ENCODE measurements at regions not wholly inside any gene's neighbourhood (a gene's known extent, or its start where the extent isn't known, plus 50 kb on each side); places are given as distances from the start of the nearest gene placed in this dataset.

DNA sequence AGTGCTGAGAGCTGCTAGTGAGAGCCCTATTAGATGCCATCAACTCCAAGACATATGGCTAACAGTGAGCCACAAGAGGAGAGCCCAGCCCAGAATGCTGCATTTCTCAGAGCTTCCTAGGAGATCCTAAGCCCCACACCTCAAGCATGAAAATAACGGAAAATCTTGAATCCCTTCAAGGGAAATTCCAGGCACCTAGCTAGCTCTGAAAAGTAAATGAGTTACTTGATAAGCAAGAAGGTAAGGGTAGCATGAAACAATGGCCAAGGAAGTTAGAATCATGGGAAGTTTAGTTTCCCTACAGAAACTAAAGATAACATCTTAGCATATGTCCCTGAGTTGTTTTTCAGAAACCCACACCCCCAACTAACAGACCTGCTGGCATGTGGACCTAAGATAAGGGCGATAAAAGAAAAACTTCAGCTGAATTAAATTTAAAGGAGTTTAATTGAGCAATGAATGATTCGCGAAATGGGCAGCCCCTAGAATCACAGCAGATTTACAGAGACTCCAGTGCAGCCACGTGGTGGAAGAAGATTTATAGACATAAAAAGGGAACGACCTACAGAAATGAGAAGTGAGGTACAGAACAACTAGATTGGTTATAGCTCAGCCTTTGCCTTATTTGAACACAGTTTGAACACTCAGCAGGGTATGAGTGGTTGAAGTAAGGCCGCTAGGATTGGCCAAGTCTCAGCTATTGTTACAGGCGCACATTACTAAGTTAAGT, 301.3 kb upstream of the DACH1 start:
- H3K9me3 ChIP-seq (ENCODE audit: low read length) = no peaks in the 10 kb centered on the region
- H3K4me2 ChIP-seq (ENCODE audit: low read length) = no peak overlapping the region
- no peaks in the 10 kb centered on the region for H3K27me3 ChIP-seq (ENCODE audit: insufficient read depth, low read depth, low read length)
- no peaks in the 10 kb centered on the region for H4K20me1 ChIP-seq (ENCODE audit: insufficient read depth)
- H2AFZ ChIP-seq (ENCODE audit: low read depth, low read length) = no peak overlapping the region
- H3K4me3 ChIP-seq (ENCODE audit: low read length) = no peak overlapping the region
- H3F3A ChIP-seq (ENCODE audit: insufficient read depth, low read length, poor library complexity, severe bottlenecking) = no peaks in the 10 kb centered on the region
- H3K27ac ChIP-seq (ENCODE audit: low read length) = no peak overlapping the region
- H3K36me3 ChIP-seq (ENCODE audit: insufficient read depth, low read length) = no peaks in the 10 kb centered on the region
- no peaks in the 10 kb centered on the region for H3K79me2 ChIP-seq (replicated peaks; ENCODE audit: insufficient read depth, low read length)
- TF ChIP-seq TAF1 (IDR thresholded peaks at IDR 0.05; ENCODE audit: low read depth) (no peak), RAD21 (conservative IDR thresholded peaks at IDR 0.05) (no peak), EP300 (conservative IDR thresholded peaks at IDR 0.05; ENCODE audit: poor library complexity, severe bottlenecking) (no peak), SMC3 (conservative IDR thresholded peaks at IDR 0.05; ENCODE audit: poor library complexity) (no peak), POLR2AphosphoS5 (IDR thresholded peaks at IDR 0.05) (no peak), MXI1 (conservative IDR thresholded peaks at IDR 0.05; ENCODE audit: poor library complexity, severe bottlenecking) (no peak), EZH2 (IDR thresholded peaks at IDR 0.05; ENCODE audit: borderline replicate concordance, insufficient read depth, low read length, poor library complexity, severe bottlenecking) (no peak)
- TF ChIP-seq, protein P1, sequence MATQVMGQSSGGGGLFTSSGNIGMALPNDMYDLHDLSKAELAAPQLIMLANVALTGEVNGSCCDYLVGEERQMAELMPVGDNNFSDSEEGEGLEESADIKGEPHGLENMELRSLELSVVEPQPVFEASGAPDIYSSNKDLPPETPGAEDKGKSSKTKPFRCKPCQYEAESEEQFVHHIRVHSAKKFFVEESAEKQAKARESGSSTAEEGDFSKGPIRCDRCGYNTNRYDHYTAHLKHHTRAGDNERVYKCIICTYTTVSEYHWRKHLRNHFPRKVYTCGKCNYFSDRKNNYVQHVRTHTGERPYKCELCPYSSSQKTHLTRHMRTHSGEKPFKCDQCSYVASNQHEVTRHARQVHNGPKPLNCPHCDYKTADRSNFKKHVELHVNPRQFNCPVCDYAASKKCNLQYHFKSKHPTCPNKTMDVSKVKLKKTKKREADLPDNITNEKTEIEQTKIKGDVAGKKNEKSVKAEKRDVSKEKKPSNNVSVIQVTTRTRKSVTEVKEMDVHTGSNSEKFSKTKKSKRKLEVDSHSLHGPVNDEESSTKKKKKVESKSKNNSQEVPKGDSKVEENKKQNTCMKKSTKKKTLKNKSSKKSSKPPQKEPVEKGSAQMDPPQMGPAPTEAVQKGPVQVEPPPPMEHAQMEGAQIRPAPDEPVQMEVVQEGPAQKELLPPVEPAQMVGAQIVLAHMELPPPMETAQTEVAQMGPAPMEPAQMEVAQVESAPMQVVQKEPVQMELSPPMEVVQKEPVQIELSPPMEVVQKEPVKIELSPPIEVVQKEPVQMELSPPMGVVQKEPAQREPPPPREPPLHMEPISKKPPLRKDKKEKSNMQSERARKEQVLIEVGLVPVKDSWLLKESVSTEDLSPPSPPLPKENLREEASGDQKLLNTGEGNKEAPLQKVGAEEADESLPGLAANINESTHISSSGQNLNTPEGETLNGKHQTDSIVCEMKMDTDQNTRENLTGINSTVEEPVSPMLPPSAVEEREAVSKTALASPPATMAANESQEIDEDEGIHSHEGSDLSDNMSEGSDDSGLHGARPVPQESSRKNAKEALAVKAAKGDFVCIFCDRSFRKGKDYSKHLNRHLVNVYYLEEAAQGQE (IDR thresholded peaks at IDR 0.05; ENCODE audit: borderline replicate concordance) = no peak
- TF ChIP-seq, protein P2, sequence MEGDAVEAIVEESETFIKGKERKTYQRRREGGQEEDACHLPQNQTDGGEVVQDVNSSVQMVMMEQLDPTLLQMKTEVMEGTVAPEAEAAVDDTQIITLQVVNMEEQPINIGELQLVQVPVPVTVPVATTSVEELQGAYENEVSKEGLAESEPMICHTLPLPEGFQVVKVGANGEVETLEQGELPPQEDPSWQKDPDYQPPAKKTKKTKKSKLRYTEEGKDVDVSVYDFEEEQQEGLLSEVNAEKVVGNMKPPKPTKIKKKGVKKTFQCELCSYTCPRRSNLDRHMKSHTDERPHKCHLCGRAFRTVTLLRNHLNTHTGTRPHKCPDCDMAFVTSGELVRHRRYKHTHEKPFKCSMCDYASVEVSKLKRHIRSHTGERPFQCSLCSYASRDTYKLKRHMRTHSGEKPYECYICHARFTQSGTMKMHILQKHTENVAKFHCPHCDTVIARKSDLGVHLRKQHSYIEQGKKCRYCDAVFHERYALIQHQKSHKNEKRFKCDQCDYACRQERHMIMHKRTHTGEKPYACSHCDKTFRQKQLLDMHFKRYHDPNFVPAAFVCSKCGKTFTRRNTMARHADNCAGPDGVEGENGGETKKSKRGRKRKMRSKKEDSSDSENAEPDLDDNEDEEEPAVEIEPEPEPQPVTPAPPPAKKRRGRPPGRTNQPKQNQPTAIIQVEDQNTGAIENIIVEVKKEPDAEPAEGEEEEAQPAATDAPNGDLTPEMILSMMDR (IDR thresholded peaks at IDR 0.05; ENCODE audit: poor library complexity, severe bottlenecking) = no peak
- H3K9ac ChIP-seq (ENCODE audit: low read length) = no peak overlapping the region
- H3K9me2 ChIP-seq (ENCODE audit: insufficient read depth, low read length) = no peaks in the 10 kb centered on the region

DNA sequence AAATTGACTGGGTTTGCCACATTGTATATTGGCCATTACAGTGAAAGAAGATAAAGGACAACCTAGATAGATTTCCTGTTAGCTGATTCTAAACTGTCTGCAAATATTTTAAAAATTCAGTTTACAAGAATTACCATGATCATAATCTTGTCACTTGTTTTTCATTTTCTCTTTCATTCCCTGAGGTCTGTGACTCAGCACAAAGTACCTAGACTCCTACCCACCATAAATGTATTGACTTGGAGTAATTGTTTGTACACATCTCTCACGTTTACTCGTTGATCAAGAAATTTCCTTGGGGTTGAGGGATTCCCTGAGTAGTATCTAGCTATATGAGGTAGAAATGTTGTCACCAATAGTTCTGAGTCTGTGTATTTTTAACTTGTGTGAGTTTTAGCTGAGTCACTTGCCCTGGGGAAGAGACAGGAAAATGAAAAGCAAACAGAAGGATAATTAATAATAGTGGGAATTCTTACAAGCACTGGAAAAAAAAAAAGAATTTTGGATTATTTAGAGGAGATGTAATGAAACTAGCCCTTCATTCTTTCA, 299.2 kb upstream of the DACH1 start:
- TF ChIP-seq POLR2AphosphoS5 (IDR thresholded peaks at IDR 0.05) (no peak), SMC3 (conservative IDR thresholded peaks at IDR 0.05; ENCODE audit: poor library complexity) (no peak)
- H3K9ac ChIP-seq (ENCODE audit: low read length) = no peak overlapping the region
- H3K4me2 ChIP-seq (ENCODE audit: low read length) = no peak overlapping the region
- H3K9me3 ChIP-seq (ENCODE audit: low read length) = no peaks in the 10 kb centered on the region
- H3K4me3 ChIP-seq (ENCODE audit: low read length) = no peak overlapping the region
- no peak overlapping the region for H3K27ac ChIP-seq (ENCODE audit: low read length)
- no peaks in the 10 kb centered on the region for H3K9me2 ChIP-seq (ENCODE audit: insufficient read depth, low read length)
- no peaks in the 10 kb centered on the region for H3F3A ChIP-seq (ENCODE audit: insufficient read depth, low read length, poor library complexity, severe bottlenecking)
- no peaks in the 10 kb centered on the region for H4K20me1 ChIP-seq (ENCODE audit: insufficient read depth)
- no peak overlapping the region for H2AFZ ChIP-seq (ENCODE audit: low read depth, low read length)
- H3K27me3 ChIP-seq (ENCODE audit: insufficient read depth, low read depth, low read length) = no peaks in the 10 kb centered on the region
- H3K79me2 ChIP-seq (replicated peaks; ENCODE audit: insufficient read depth, low read length) = no peaks in the 10 kb centered on the region
- H3K36me3 ChIP-seq (ENCODE audit: insufficient read depth, low read length) = no peaks in the 10 kb centered on the region

Measured in neural cell (in vitro differentiated cells).